ENCODE measurements at regions not wholly inside any gene's neighbourhood (a gene's known extent, or its start where the extent isn't known, plus 50 kb on each side); places are given as distances from the start of the nearest gene placed in this dataset.
A peak's percentile ranks its signal among the peaks of the same experiment; 100 is the strongest.

- H3K4me1 ChIP-seq = peaks cover 0 to 6% (median 0%) of the 10 kb centered on the region in 12 donors
- H3K27me3 ChIP-seq = no peaks in the 10 kb centered on the region
- no peaks in the 10 kb centered on the region for H3K36me3 ChIP-seq
- TF ChIP-seq CTCF (IDR thresholded peaks at IDR 0.05) (no peak), POLR2A (IDR thresholded peaks at IDR 0.05) (no peak)
- H3K4me3 ChIP-seq = no peak overlapping the region
- WGBS, 4 donors = 65 to 70% (median 68%) methylated on average over 2 of the region's 2 CpGs
- intact Hi-C loops (cut with DNase I) = no loop called here
- ATAC-seq (no peak), DNase-seq (no peak)
- H3K9me3 ChIP-seq = peaks cover 0 to 7% (median 0%) of the 10 kb centered on the region in 12 donors
- peak overlapping the region in 1 of 12 donors; percentile 82 for H3K27ac ChIP-seq
Observed at GRCh38 chr4:106707776-106708463, 328.2 kb downstream of the DKK2 start.

GRCh38 chr4:106704253-106704870, 331.8 kb downstream of the DKK2 start:
- Histone ChIP-seq H3K27me3 (no peaks in the 10 kb centered on the region), H3K4me3 (no peak overlapping the region), H3K9me3 (peaks cover 0 to 12% (median 0%) of the 10 kb centered on the region in 12 donors), H3K36me3 (no peaks in the 10 kb centered on the region), H3K27ac (no peak overlapping the region), H3K4me1 (peaks cover 0 to 6% (median 0%) of the 10 kb centered on the region in 12 donors)
- intact Hi-C loops (cut with DNase I) = no loop called here
- no peak for DNase-seq
- 67 to 72% (median 71%) methylated on average over 6 of the region's 6 CpGs for WGBS, 4 donors
- TF ChIP-seq POLR2A (IDR thresholded peaks at IDR 0.05) (no peak), CTCF (IDR thresholded peaks at IDR 0.05) (no peak)
- no peak for ATAC-seq

DNA sequence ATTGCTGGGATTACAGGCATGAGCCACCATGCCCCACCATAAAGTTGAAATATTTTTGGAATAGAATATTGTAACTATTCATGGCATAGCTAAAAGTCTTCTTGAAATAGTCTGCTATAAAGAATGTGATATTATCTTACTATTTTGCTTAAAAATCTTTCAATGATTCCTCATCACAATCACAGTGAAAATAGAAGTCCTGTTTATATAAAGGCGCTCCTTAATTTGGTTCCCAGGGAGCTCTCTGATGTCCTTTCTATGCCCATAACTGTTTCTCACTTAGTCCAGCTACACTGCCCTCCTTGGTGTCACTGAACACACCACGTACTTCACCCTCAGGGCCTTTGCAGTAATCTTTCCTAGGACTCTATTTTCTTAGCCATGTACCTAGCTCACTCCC, 331.7 kb upstream of the GIMD1 start:
- no peak overlapping the region for H3K27ac ChIP-seq
- ATAC-seq (no peak), DNase-seq (no peak)
- no peak overlapping the region for H3K4me3 ChIP-seq
- no peaks in the 10 kb centered on the region for H3K36me3 ChIP-seq
- peaks cover 0 to 4% (median 0%) of the 10 kb centered on the region in 12 donors for H3K4me1 ChIP-seq
- 80 to 84% (median 82%) methylated on average over 2 of the region's 2 CpGs for WGBS, 4 donors
- TF ChIP-seq CTCF (IDR thresholded peaks at IDR 0.05) (no peak), POLR2A (IDR thresholded peaks at IDR 0.05) (no peak)
- H3K9me3 ChIP-seq = peaks cover 0 to 12% (median 0%) of the 10 kb centered on the region in 12 donors
- intact Hi-C loops (cut with DNase I) = no loop called here
- no peaks in the 10 kb centered on the region for H3K27me3 ChIP-seq

DNA sequence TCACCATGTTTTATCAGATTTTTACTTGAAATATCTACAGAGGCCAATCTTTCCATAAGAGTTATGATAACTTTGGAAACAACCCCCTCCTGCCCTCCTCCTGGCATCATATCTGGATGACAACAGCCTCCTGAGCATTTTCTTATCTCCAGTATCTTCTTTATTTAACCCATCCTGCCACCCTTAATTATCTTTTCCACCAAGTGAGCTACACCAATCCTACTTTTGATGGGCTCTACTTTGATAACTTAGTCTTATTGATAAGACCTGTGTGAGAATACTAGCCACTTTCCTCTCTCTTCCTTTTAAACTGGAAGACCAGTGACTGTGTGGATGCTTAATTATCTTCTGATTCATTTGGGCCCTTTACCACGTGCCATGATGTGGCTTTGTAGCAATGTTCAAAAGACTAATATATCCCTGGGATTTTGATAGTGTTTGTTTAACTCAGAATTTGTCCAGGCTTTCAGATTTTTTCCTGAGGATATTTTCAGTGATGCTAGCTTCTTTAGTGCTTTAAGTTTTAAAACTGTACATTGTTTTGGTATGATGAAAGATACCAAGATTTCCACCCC, 330.1 kb upstream of the GIMD1 start:
- H3K27ac ChIP-seq = no peak overlapping the region
- no peak overlapping the region for H3K4me3 ChIP-seq
- 29 to 53% (median 41%) methylated on average over 1 of the region's 1 CpG for WGBS, 4 donors
- TF ChIP-seq CTCF (IDR thresholded peaks at IDR 0.05) (no peak), POLR2A (IDR thresholded peaks at IDR 0.05) (no peak)
- H3K36me3 ChIP-seq = no peaks in the 10 kb centered on the region
- DNase-seq (no peak), ATAC-seq (no peak)
- peaks cover 0 to 15% (median 0%) of the 10 kb centered on the region in 12 donors for H3K4me1 ChIP-seq
- no peaks in the 10 kb centered on the region for H3K27me3 ChIP-seq
- intact Hi-C loops (cut with DNase I) = no loop called here
- H3K9me3 ChIP-seq = peaks cover 0 to 12% (median 0%) of the 10 kb centered on the region in 12 donors
